Fibroblast of skin of left quadriceps (primary cell): ENCODE measurements at regions not wholly inside any gene's neighbourhood (a gene's known extent, or its start where the extent isn't known, plus 50 kb on each side); places are given as distances from the start of the nearest gene placed in this dataset.
"Not testable (repeated sequence)": the region's sequence is repeated elsewhere in the genome, so short reads cannot be mapped to it uniquely, and the experiment has no call there.

Experiments used
- DNase-seq, 2 experiments: peaks; one replicate each; pipeline ENCODE4 v3.0.0-alpha.2; 2013; ENCODE audit warnings: low read depth in 2 of 2

DNA sequence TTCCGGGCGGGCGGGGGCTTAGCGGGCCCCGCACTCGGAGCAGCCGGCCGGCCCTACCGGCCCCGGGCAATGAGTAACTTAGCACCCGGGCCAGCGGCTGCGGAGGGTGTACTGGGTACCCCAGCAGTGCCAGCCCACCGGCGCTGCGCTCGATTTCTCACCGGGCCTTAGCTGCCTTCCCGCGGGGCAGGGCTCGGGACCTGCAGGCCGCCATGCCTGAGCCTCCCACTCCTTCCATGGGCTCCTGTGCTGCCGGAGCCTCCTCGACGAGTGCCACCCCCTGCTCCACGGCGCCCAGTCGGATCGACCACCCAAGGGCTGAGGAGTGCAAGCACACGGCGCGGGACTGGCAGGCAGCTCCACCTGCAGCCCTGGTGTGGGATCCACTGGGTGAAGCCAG is 427.1 kb downstream of the NAF1 start:
- not testable (repeated sequence) for DNase-seq

DNA sequence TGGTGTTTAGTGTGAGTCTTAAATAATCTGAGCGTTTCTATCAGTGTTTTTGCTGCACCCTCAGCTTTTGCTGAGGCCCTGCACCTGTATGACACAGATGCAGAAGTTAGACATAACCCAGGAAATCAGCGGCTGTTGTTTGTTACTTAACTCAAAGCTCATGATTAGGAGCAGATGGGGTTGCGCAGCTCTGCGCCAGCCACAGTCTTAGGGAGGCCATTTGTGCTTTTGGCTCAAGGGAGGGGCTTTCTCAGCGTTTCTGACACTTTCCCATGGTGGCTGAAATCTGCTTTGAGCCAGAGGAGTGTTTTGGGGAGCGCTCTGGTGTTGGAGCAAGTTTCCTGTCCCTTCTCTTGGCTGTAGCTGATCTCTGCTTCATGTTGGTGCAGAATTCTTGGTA is 433.8 kb downstream of the NAF1 start:
- no peak for DNase-seq

DNA sequence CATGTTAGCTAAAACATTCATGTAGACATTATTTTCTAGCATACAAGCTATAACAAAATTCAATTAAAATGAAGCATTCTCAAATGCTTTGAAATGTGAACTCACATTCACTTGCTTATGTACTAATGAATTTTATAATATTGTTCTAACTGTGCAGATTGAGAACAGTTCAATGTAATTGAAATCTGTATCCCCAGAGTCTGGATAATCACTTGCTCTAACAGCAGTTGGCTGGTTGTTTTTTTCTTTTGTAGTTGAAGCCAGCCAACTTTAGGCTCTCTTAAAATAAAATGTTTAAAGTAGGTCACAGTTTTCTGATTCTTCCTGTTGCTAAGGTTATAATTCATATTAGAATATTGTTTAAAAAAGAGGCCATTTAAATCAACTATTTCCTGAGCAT is 438.9 kb downstream of the NAF1 start:
- DNase-seq: no peak

DNA sequence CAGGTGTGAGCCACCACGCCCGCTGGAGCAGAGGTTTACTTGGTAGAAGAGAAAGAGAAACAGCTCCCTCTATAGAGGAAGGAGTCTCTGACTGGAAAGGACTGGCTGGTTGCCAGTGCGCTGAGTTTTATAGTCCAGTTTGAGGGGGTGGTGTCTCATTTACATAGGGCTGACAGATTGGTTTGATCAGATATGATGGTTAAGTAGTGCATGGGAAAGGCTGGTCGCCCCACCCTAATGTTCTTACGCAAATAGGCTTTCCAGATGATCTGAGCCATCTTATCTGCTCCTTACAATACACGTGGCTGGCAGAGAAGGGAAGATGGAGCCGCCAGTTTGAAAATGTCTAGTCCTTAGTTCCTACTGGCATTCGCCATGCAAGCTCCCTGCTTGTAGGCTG is 439.5 kb downstream of the NAF1 start:
- DNase-seq: no peak

DNA sequence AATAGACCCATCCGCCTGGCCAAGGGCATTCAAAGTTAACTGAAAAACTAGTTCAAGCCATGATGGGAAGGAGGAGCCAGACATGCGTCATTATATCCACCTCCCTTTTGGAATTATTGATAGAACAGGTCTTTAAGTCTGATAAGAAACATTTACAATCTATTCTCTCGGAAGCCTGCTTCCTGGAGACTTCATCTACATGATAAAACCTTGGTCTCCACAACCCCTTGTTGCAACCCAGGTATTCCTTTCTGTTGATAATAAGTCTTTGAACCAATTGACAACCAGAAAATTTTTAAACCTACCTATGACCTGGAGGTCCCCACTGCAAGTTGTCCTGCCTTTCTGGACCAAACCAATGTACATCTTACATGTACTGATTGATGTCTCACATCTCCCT is 451.3 kb downstream of the NAF1 start:
- no peak for DNase-seq

DNA sequence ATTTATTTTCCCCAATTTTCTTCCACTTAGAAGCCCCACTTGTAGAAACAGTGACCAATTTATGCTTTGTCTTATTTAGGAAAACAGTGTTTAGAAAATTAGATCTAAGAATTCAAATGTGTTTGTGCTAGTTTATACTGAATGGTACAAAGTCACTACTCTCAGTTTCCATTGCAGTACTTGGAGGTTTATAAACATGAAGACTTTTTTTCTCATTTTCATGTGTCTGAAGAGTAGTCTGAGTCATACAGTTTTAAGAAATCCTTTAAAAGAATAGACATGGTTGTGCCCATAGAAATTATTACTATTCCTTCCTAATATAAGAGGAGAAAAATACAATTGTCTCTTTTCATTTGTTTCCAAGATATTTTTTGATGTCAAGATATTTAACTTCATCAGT is 458.7 kb downstream of the NAF1 start:
- no peak for DNase-seq

DNA sequence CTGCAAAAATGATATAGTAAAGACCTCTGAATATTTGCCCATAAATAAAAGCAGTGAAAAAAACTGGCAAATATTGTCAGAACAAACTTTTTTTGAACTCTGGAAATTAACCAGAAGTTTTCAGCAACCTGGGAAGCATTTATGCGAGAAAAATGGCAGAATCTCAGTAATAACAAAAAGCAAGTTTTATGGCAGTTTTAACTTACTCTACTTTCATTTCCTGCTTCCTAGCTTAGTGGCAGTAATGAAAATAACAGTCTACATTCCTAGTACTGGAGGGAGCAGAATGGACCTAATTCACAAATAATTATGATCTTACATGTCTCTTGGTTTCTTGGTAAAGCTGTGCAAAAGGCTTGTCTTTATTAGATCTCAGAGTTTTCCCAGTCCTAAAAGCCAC is 460.1 kb downstream of the NAF1 start:
- DNase-seq: no peak

DNA sequence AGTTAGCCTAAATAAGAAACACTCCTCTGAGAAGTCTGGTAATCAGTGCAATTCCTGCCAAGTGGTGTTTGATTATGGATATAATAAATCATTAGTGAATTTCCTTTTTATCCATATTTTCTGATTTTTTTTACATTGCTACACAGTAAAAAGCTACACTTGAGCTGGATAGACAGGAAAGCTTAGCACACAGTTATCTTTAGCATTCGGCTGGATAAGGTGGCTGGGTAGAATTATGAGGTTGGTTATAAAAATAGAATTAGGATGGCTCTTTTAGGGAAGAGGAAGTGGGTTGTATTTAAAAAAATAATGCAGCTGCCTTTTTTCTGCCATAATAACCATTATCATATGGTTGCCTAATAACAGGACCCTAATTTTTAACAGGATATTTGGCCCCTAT is 460.6 kb downstream of the NAF1 start:
- no peak for DNase-seq

DNA sequence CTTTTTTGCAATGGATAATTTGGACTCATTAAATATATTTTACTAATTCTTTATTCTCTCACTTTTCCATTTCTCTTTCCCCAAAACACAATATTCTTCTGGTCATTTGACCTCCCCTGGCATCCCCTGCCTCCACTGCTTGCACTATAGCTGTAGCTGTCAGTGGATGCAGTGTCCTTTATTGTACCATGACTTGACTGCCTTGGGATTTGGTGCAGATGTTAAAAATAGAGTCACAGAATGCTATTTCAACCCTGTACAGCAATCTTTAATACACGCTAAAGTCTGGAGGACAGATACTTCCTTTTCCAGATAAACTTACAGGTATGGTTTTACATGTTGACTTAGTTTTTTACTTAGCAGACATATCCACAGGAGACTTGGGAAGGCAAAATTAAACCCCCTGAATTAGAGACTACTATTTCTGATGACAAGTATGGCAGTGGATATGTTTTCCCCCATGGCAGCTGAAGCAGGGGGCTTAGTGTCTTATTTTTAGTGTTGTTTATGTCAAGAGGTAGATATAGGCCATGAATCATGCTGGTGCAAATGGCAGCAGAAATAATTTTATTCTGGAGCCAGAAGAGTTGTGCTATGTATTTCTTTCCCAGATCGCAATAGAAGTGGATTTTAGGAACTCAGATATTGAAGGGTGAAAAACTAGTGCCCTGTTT is 461.4 kb downstream of the NAF1 start:
- no peak for DNase-seq

DNA sequence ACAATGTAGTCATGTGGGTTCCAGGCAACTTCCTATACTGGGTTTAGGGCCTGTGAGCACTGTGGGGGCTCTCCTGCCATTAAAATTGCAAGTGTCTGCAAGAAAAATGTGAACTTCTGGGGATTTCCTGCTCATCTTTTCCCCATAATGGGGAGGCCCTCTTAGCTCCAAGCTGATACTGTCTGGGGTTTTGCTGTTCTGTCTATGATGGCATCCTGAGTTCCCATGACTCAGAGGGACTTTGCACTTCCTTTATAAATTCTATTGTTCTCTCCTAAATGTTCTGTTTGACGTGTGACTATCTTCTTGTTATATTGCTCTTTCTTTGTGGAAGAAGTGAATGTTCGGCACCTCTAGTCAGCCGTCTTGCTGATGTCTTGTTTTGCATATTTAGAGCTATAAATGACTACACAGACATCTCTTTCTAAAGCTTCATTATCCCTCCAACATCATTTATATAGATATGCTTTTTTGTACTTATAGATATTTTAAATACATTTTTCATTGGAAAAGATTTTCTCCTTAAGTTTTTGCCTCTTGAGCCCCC is 465.8 kb downstream of the NAF1 start:
- DNase-seq: no peak

DNA sequence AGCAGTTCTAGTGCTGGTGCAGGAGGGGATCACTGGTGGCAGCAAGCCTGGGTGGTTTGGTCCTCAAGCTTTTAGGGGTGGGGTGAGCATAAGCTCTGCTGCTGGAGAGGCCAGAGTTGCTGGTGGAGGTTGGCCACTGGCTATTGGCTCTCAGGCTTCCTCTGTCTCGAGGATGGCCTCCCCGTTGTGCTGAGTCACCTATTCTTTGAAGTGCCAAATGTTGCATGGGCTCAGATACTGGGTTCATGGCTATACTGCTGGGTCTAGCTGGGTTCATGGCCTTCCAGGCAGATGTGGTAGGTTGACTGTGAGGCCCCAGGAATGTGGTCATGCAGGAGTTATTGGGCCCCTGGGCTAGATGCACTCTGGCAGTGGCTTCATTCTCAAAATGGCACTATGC is 466.3 kb downstream of the NAF1 start:
- DNase-seq: no peak

DNA sequence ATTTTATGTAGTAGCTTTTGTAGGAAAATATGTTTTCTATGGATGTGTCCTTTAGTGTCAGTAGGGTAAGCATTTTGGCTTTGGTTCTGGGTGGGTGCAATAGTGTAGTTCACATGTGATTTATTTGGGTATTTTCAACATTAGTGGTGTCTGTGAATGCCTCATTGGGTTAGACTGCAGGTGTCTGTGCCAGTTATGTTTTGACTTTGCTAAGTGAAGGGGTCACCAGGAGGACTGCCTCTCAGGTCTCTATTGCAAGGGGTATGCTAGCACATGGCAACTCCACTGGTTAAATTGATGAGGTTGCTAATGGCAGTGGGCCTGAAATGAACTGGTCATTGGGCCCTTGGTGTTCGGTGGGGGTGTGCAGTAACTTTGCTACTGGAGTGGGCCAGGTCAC is 467.1 kb downstream of the NAF1 start:
- DNase-seq: no peak

DNA sequence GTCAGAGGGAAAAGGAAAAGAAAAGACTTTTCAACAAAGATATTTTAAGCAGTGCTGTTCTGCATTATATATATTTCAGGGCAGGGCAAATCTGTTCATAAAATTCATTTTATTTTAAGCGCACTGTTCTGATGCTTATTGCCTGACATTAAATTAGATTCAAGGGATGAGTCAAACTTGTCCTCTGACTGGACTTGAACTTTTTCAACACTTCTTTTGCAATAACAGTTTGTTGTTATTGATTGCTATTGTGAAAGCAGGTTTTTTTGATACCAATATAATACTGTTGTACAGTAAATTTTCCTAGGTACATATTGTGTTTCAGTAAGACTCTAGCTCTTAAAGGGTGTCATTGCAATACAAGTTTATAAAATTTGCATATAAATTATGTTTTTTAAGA is 481.3 kb downstream of the NAF1 start:
- DNase-seq: no peak

DNA sequence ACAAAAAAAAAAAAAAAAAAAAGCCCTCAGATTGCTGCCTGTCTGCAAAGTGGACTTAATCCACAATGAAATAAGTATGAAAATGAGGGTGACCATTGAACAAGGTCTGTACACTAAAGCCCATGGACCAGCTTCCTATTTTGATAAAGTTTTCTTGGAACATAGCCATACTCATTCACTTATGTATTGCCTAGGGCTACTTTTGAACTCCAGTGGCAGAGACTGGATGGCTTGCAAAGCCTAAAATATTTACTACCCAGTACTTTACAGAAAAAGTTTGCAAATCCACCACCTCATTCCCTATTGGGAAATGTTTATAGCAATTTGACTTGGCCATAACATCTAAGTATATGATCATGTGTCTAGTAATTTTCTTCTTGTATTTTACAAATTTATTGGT is 481.7 kb downstream of the NAF1 start:
- no peak for DNase-seq

DNA sequence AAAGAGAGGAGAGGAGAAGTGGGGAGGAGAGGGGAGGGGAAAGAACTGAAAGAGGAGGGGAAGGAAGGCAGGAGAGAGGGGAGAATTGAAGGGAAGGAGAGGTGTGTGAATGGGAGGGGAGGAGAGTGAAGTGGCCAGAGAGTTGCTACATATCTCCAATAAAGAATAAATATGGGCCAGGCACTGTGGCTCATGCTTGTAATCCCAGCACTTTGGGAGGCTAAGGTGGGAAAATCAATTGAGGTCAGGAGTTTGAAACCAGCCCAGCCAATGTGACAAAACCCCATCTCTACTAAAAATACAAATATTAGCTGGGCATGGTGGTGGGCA is 482.4 kb downstream of the NAF1 start:
- DNase-seq: no peak

DNA sequence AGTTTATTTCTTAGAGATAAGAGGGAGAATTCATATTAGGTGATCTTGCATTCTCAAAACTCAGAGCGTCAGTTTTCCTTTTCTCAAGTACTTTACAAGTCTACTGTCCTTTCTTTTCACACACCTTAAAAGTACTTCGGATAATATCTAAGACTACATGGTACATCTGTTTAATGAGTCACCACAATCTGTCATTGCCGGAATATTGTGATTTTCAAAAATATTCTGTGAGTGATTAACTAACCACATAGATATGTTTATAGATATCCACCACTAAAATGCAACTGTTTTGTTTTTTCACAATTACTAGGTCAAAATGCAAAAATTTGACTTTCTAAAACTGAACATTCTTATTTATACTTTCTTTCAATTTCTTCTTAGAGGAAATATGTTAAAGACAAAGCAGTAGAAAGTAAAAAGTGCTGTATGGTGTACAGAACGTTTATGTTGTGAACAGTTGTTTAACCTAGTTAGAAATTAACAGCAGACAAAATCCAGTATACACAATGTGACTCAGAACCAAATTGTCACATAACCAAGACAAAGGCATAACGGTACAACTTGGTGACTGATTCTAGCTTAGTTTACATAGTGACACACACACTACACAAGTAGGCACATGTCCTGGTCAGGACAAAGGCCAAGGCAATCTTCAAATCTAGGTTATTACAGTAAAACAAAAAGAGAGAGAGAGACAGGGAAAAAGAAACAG is 482.9 kb downstream of the NAF1 start:
- no peak for DNase-seq

DNA sequence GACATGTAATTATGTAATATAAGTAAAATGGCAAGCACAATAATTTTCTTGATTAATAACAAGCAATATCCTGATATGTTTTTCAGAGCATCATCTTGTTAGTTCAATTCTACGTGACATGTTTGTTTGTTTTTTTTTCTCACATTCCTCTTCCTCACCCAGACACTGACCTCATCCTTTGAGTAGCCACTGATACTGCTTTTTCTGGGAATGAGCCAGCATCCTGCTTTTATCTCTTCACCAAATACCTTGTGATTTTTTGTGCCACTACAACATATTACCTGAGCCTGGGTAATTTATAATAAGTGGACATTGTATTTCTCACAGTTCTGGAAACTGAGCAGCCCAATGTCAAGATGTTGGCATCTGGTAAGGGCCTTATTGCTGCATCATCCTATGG is 484.0 kb downstream of the NAF1 start:
- no peak for DNase-seq

DNA sequence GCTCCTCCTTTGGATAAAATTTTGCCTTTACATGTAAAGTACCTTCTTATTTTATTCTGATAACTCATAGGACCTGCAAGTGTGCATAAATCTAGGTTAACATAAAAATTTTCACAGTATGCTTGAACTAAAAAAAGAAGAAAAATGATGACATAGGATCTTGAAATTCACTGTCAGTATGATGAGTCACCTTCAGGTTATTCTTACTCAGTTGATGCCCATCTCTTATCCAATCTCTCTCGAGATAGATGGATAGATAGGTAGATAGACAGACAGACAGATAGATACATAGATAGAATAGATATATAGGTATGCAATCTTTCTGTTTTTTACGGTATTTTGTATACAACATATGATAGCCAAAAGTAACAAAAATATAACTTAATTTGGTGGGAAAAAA is 485.5 kb downstream of the NAF1 start:
- DNase-seq: no peak

DNA sequence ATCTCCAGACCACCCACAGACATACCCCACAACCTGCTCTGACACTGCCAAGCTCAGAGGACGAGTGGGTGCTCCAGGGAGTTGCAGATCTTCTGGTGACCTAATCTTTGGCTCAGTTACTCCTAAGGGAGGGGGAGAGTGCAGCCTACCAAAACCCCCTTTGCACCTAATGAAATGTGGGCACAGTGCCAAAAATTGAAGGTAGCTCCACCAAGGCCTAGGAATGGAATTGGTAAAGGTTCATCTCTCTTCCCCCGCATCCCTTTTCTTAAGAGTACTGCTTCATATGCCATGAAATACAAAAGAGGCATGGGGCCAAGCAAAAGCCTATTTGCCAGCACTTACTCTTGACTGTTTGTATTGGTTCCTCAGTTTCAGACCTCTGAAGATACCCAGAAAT is 491.0 kb downstream of the NAF1 start:
- no peak for DNase-seq

DNA sequence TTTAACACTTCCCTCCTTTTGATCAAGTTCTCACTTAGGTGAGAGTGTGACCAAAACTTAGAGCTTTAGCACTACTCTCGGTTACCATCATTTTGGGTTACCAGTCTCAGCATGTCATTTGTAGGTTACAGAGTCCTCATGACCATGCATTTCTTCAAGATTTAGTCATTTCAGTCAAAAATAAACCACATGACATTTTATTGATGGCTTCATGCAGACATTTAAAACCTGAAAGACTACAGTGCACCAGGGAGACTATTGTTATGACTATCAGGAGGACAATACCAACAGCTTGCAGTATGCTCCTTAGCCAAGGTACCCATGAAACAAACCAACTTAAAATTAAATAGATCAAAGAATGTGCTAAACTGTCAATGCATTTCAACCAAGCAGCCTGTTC is 498.1 kb upstream of the FSTL5 start:
- no peak for DNase-seq

DNA sequence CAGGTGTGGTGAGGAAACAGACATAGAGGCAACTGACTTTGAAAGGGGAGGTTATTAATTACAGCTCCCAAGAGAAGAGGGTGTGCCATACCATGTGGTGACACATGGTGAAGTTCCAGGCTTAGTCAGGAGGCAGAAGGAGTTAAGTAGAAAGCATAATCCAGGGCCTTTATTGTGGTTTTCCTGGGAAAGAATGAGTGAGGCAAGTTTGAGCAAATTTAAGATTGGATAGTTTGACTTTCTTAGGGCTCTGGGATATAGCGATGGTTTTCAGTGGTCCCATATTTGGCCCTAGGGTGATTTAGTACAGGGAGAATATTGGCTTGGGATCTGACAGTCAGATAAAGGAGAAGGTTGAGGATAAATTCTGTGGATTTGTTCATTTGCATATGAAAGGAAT is 495.9 kb upstream of the FSTL5 start:
- DNase-seq: no peak

DNA sequence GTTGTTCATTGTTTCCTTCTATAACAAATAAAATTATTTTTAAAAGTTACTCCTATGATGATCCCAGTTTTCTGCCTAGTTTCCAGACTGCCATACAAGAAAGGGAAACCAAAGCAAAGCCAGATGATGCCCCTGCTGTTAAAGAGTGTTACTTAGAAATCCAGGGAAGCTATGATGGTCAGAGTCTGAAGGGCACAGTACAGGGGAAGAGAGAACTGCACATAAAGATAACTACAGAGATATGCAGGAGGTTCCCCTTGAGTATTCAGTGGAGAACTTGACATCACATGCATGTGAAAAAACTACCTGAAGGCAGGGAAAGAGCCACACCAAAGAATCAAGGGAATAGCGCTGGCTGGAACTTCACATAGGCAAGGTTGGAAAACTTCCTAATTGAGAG is 494.2 kb upstream of the FSTL5 start:
- no peak for DNase-seq

DNA sequence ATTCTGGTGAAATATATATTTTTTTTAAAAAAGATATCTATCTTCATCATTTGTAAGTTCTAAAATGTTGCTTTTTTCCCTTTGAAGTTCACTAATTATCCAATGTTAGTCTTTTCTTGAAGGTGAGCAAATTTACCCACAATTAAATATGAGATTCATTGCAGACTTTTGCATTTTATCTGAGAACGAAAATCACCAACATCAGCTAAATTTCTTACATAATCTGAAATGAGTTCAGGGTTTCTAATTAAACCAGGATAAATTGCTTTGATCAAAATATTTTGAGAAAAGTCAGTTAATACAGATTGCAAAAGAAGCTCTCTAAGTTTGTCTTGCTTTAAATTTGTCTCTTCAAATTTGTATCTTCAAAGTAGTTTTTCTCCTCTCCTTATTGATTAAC is 486.4 kb upstream of the FSTL5 start:
- DNase-seq: no peak

DNA sequence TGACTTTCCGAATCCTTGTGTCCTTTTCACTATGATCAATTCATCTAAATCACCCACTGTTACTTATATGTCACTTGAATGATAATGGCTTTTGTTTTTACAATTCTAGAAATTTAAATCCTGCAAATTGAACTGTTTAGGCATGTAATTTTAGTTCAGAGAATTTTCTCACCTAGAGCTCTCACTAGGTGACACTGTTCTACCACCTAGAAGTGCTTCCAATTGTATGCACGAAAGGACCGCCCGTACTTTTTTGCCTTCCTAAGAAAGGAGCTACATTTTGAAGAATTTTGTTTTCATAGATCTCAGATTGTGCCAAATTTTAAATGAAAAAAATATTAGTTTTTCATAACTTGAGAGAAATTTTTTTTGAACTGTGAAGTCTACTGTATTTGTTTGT is 481.6 kb upstream of the FSTL5 start:
- DNase-seq: no peak
